Raji (cell line): ENCODE measurements at regions not wholly inside any gene's neighbourhood (a gene's known extent, or its start where the extent isn't known, plus 50 kb on each side); places are given as distances from the start of the nearest gene placed in this dataset.
A peak's percentile ranks its signal among the peaks of the same experiment; 100 is the strongest.

Experiments
- POLR2A ChIP-seq: IDR thresholded peaks from 2 replicates; pipeline ENCODE4 v1.6.1; 2011; ENCODE audit warnings: low read depth, low read length, control low read depth; ENCODE audit not compliant: insufficient read depth

- no peak for TF ChIP-seq POLR2A
These were observed 54.2 kb upstream of the ANKRD1 start for GRCh38 chr10:90975096-90975495.

GRCh38 chr10:90977162-90977854, 56.4 kb upstream of the ANKRD1 start:
- no peak for TF ChIP-seq POLR2A

- TF ChIP-seq POLR2A, result no peak
These were observed 57.1 kb upstream of the ANKRD1 start for GRCh38 chr10:90977855-90978486.

GRCh38 chr10:90982406-90983008, 61.6 kb upstream of the ANKRD1 start:
- TF ChIP-seq POLR2A, result no peak

GRCh38 chr10:90983914-90984549, 63.1 kb upstream of the ANKRD1 start:
- TF ChIP-seq POLR2A, result peak; percentile 66

GRCh38 chr10:90984898-90985297, 64.0 kb upstream of the ANKRD1 start:
- no peak for TF ChIP-seq POLR2A

GRCh38 chr10:90985321-90985933, 64.5 kb upstream of the ANKRD1 start:
- peak; percentile 27; the same call in 1 of the 2 replicates for TF ChIP-seq POLR2A

GRCh38 chr10:90986136-90986760, 65.4 kb upstream of the ANKRD1 start:
- TF ChIP-seq POLR2A, result no peak

- TF ChIP-seq POLR2A, result no peak
These were observed 66.0 kb upstream of the ANKRD1 start for GRCh38 chr10:90986870-90987269.

GRCh38 chr10:90987383-90987782, 66.5 kb upstream of the ANKRD1 start:
- TF ChIP-seq POLR2A, result no peak

GRCh38 chr10:90988024-90988423, 67.1 kb upstream of the ANKRD1 start:
- no peak for TF ChIP-seq POLR2A

GRCh38 chr10:90988802-90989201, 67.9 kb upstream of the ANKRD1 start:
- no peak for TF ChIP-seq POLR2A

GRCh38 chr10:90989378-90989777, 68.5 kb upstream of the ANKRD1 start:
- no peak for TF ChIP-seq POLR2A

- TF ChIP-seq POLR2A, result no peak
These were observed 71.6 kb upstream of the ANKRD1 start for GRCh38 chr10:90992462-90992861.

- TF ChIP-seq POLR2A, result no peak
These were observed 72.5 kb upstream of the ANKRD1 start for GRCh38 chr10:90993340-90993739.
